IMR-90 (cell line): ENCODE measurements at regions not wholly inside any gene's neighbourhood (a gene's known extent, or its start where the extent isn't known, plus 50 kb on each side); places are given as distances from the start of the nearest gene placed in this dataset.

Source experiments
- ATAC-seq: fragments of 200-7000 bp; cut with Tn5 transposase; 2 replicates; pipeline ENCODE4 v1.9.1; 2020; ENCODE audit warnings: low read depth, mild to moderate bottlenecking, moderate library complexity
- BruUV-seq: library from RNA; stranded (reverse); fragments of 400-500 nt; replicated peaks from 2 replicates; lab custom pipeline; 2021; lab: Mats Ljungman, UMichigan
- CTCF ChIA-PET: fragments of 300-600 bp; formaldehyde crosslinking; extraction: SDS; loops from one replicate; lab custom pipeline; 2021; ENCODE audit warnings: antibody characterized with exemption; lab: Yijun Ruan, JAX
- POLR2A ChIA-PET: fragments of 300-600 bp; sonication (Branson Sonifier 250); formaldehyde crosslinking; loops from one replicate; lab custom pipeline; 2022; ENCODE audit warnings: antibody characterized with exemption; ENCODE audit not compliant: unreplicated experiment; lab: Charles Lee
- DNase-seq: peaks from one replicate; pipeline ENCODE4 v3.0.0; 2013
- H2AFZ ChIP-seq: replicated peaks from 2 replicates; pipeline ENCODE3; 2013; ENCODE audit warnings: low read length, mild to moderate bottlenecking; ENCODE audit not compliant: poor library complexity
- H2AK5ac ChIP-seq: 2 replicates; pipeline ENCODE4 v1.6.1; 2013; ENCODE audit warnings: low read depth, low read length, inconsistent platforms
- H2AK9ac ChIP-seq: replicated peaks from 2 replicates; pipeline ENCODE3; 2013; ENCODE audit warnings: mild to moderate bottlenecking, low read depth, low read length, moderate library complexity; ENCODE audit not compliant: poor library complexity
- H2BK120ac ChIP-seq: 2 replicates; pipeline ENCODE4 v1.6.1; 2013; ENCODE audit warnings: low read depth, low read length, inconsistent platforms
- H2BK15ac ChIP-seq: 3 replicates; pipeline ENCODE4 v1.6.1; 2013; ENCODE audit warnings: low read depth, low read length, inconsistent platforms
- H2BK20ac ChIP-seq: 2 replicates; pipeline ENCODE4 v1.6.1; 2013; ENCODE audit warnings: low read depth, mild to moderate bottlenecking, inconsistent platforms, low read length, moderate library complexity
- H2BK5ac ChIP-seq: 2 replicates; pipeline ENCODE4 v1.6.1; 2013; ENCODE audit warnings: mild to moderate bottlenecking, low read depth, low read length, inconsistent platforms; ENCODE audit not compliant: poor library complexity, severe bottlenecking
- H3K14ac ChIP-seq: replicated peaks from 2 replicates; pipeline ENCODE4 v1.6.1; 2013; ENCODE audit warnings: low read depth, low read length, inconsistent platforms
- H3K18ac ChIP-seq: 2 replicates; pipeline ENCODE4 v1.6.1; 2013; ENCODE audit warnings: low read depth, low read length, control low read depth
- H3K23ac ChIP-seq: 2 replicates; pipeline ENCODE4 v1.6.1; 2013; ENCODE audit warnings: low read depth, low read length, inconsistent platforms
- H3K27ac ChIP-seq: 2 replicates; pipeline ENCODE4 v1.5.1; 2013; ENCODE audit warnings: mild to moderate bottlenecking, control low read depth, low read length; ENCODE audit not compliant: insufficient read depth
- H3K27me3 ChIP-seq: 2 replicates; pipeline ENCODE4 v1.6.1; 2013; ENCODE audit warnings: low read length; ENCODE audit not compliant: control insufficient read depth, insufficient read depth
- H3K36me3 ChIP-seq: 2 replicates; pipeline ENCODE4 v1.6.1; 2013; ENCODE audit warnings: low read length, mixed read lengths; ENCODE audit not compliant: control insufficient read depth, insufficient read depth
- H3K4ac ChIP-seq: 2 replicates; pipeline ENCODE4 v1.6.1; 2013; ENCODE audit warnings: low read depth, low read length, inconsistent platforms
- H3K4me1 ChIP-seq: 2 replicates; pipeline ENCODE4 v1.6.1; 2013; ENCODE audit warnings: low read length, mixed read lengths; ENCODE audit not compliant: control insufficient read depth, insufficient read depth
- H3K4me2 ChIP-seq: 2 replicates; pipeline ENCODE4 v1.6.1; 2013; ENCODE audit warnings: low read depth, mild to moderate bottlenecking, control low read depth, low read length, moderate library complexity
- H3K4me3 ChIP-seq: 2 replicates; pipeline ENCODE4 v1.5.1; 2013; ENCODE audit warnings: low read depth, mild to moderate bottlenecking, control low read depth, low read length, moderate library complexity; ENCODE audit not compliant: insufficient read depth
- H3K56ac ChIP-seq: 2 replicates; pipeline ENCODE4 v1.6.1; 2013; ENCODE audit warnings: low read length, inconsistent platforms; ENCODE audit not compliant: insufficient read depth; ENCODE audit errors: extremely low read depth
- H3K79me1 ChIP-seq, 2 experiments: 2 replicates each; pipeline ENCODE4 v1.6.1; 2013; ENCODE audit warnings: low read length in 2 of 2, inconsistent platforms in 1 of 2, low read depth in 1 of 2
- H3K9ac ChIP-seq: 2 replicates; pipeline ENCODE4 v1.6.1; 2013; ENCODE audit warnings: low read depth, low read length, control low read depth
- H3K9me1 ChIP-seq: 2 replicates; pipeline ENCODE4 v1.6.1; 2013; ENCODE audit warnings: low read length, inconsistent platforms; ENCODE audit not compliant: insufficient read depth
- H3K9me3 ChIP-seq: 2 replicates; pipeline ENCODE4 v1.6.1; 2013; ENCODE audit warnings: low read length; ENCODE audit not compliant: control insufficient read depth, insufficient read depth
- H4K20me1 ChIP-seq: 2 replicates; pipeline ENCODE4 v1.6.1; 2013; ENCODE audit warnings: low read length, inconsistent platforms; ENCODE audit not compliant: insufficient read depth
- H4K5ac ChIP-seq: 2 replicates; pipeline ENCODE4 v1.6.1; 2013; ENCODE audit warnings: mild to moderate bottlenecking, low read depth, low read length, control low read depth
- H4K8ac ChIP-seq, 2 experiments: 2 replicates each; pipeline ENCODE4 v1.6.1; 2013; ENCODE audit warnings: low read depth in 2 of 2, low read length in 2 of 2, control low read depth in 1 of 2, inconsistent platforms in 1 of 2
- H4K91ac ChIP-seq: 2 replicates; pipeline ENCODE4 v1.6.1; 2013; ENCODE audit warnings: low read depth, low read length, inconsistent platforms; ENCODE audit not compliant: insufficient read depth
- BHLHE40 ChIP-seq: fragments of 150-350 bp; IDR thresholded peaks from 2 replicates; pipeline ENCODE4 v1.6.1; 2016; ENCODE audit warnings: mild to moderate bottlenecking, low read depth, low read length
- CEBPB ChIP-seq: IDR thresholded peaks from 2 replicates; pipeline ENCODE4 v1.6.1; 2012; ENCODE audit warnings: low read depth, low read length, improper control_type of control experiment
- CHD1 ChIP-seq: IDR thresholded peaks from 2 replicates; pipeline ENCODE4 v1.6.1; 2012; ENCODE audit warnings: low read depth, low read length, improper control_type of control experiment
- CTCF ChIP-seq: conservative IDR thresholded peaks from 2 replicates; pipeline ENCODE4 v1.5.1; 2012; ENCODE audit warnings: mild to moderate bottlenecking, low read depth, low read length, improper control_type of control experiment
- FOS ChIP-seq: fragments of 150-350 bp; IDR thresholded peaks from 2 replicates; pipeline ENCODE4 v1.6.1; 2016; ENCODE audit warnings: low read depth, low read length
- MAFK ChIP-seq: IDR thresholded peaks from 2 replicates; pipeline ENCODE4 v1.6.1; 2012; ENCODE audit warnings: low read depth, low read length, improper control_type of control experiment
- MAZ ChIP-seq: IDR thresholded peaks from 2 replicates; pipeline ENCODE4 v1.6.1; 2012; ENCODE audit warnings: low read depth, mild to moderate bottlenecking, low read length, improper control_type of control experiment, moderate library complexity, borderline replicate concordance
- MXI1 ChIP-seq: IDR thresholded peaks from 2 replicates; pipeline ENCODE4 v1.6.1; 2012; ENCODE audit warnings: low read depth, mild to moderate bottlenecking, low read length, moderate library complexity, borderline replicate concordance
- NFE2L2 ChIP-seq: fragments of 150-350 bp; IDR thresholded peaks from 2 replicates; pipeline ENCODE4 v1.6.1; 2016; ENCODE audit warnings: low read depth, mild to moderate bottlenecking, low read length
- POLR2A ChIP-seq: IDR thresholded peaks from 2 replicates; pipeline ENCODE4 v1.6.1; 2012; ENCODE audit warnings: mild to moderate bottlenecking, low read depth, low read length
- RAD21 ChIP-seq: IDR thresholded peaks from 2 replicates; pipeline ENCODE4 v1.6.1; 2012; ENCODE audit warnings: low read length, improper control_type of control experiment
- RCOR1 ChIP-seq: IDR thresholded peaks from 2 replicates; pipeline ENCODE4 v1.6.1; 2012; ENCODE audit warnings: mild to moderate bottlenecking, low read length, improper control_type of control experiment; ENCODE audit not compliant: insufficient replicate concordance
- RFX5 ChIP-seq: IDR thresholded peaks from 2 replicates; pipeline ENCODE4 v1.8.0; 2012; ENCODE audit warnings: low read depth, mild to moderate bottlenecking, low read length, moderate library complexity
- SMC3 ChIP-seq: fragments of 150-350 bp; IDR thresholded peaks from 2 replicates; pipeline ENCODE4 v1.6.1; 2016; ENCODE audit warnings: low read depth, mild to moderate bottlenecking, antibody characterized with exemption, low read length, moderate library complexity
- USF2 ChIP-seq: fragments of 150-350 bp; IDR thresholded peaks from 2 replicates; pipeline ENCODE4 v1.6.1; 2017; ENCODE audit warnings: mild to moderate bottlenecking, antibody characterized with exemption, low read length, low read depth
- dilution Hi-C: fragments of 300-500 bp; cut with HindIII; formaldehyde crosslinking; loops from one replicate; pipeline ENCODE4 v1.14.3; 2018; ENCODE audit warnings: low sequenced_read_pairs; ENCODE audit not compliant: unreplicated experiment
- in situ Hi-C: fragments of 300-500 bp; cut with MboI; formaldehyde crosslinking; loops from 3 replicates; pipeline ENCODE4 v1.14.3; 2019; ENCODE audit warnings: low sequenced_read_pairs, inconsistent platforms, mixed read lengths
- intact Hi-C: fragments of 100-400 bp; cut with micrococcal nuclease; formaldehyde crosslinking; loops from 2 replicates; pipeline ENCODE4 v1.10.0; 2022
- TF ChIP-seq, protein P1 (sequence below): fragments of 150-350 bp; IDR thresholded peaks from 2 replicates; pipeline ENCODE4 v1.6.1; 2016; ENCODE audit warnings: low read depth, mild to moderate bottlenecking, low read length, moderate library complexity, borderline replicate concordance

DNA sequence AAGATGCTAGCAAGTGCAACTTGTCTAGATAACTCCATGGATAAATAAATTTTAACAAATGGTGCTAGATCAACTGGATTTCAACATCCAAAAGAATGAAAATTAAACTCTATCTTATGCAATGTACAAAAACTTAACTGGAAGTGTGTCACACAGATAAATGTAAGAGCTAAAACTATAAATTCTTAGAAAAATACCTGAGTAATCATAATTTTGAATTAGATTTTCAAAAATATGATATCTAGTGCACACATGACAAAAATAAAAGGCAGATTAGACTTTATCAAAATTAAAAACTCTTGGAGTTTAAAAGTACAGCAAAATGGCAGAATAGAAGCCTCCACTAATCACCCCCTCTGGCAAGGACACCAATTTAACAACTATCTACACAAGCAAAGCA, 1791.2 kb upstream of the CDH6 start:
- Histone ChIP-seq H3K27ac (no peak overlapping the region), H4K20me1 (no peaks in the 10 kb centered on the region), H4K8ac (no peak overlapping the region), H2AFZ (no peak overlapping the region), H3K23ac (no peak overlapping the region), H3K4me3 (no peak overlapping the region), H2BK15ac (no peak overlapping the region), H3K4me2 (no peak overlapping the region), H3K56ac (no peak overlapping the region), H3K14ac (no peak overlapping the region), H2BK120ac (no peak overlapping the region), H3K9ac (no peak overlapping the region), H3K9me3 (peaks cover 10% of the 10 kb centered on the region), H3K18ac (no peak overlapping the region), H2BK5ac (no peak overlapping the region), H2BK20ac (no peak overlapping the region), H3K4ac (no peak overlapping the region), H4K91ac (no peak overlapping the region), H3K79me1 (no peaks in the 10 kb centered on the region), H3K9me1 (no peaks in the 10 kb centered on the region), H3K4me1 (no peaks in the 10 kb centered on the region), H3K36me3 (no peaks in the 10 kb centered on the region), H4K5ac (no peak overlapping the region), H2AK5ac (no peak overlapping the region), H3K27me3 (no peaks in the 10 kb centered on the region), H2AK9ac (no peak overlapping the region)
- CTCF ChIA-PET, result no interaction called here
- POLR2A ChIA-PET, result no interaction called here
- BruUV-seq, result no TSS peak
- dilution Hi-C loops (no loop called here), intact Hi-C loops (no loop called here), in situ Hi-C loops (no loop called here)
- ATAC-seq, result no peak
- no peak for DNase-seq
- no peak for TF ChIP-seq BHLHE40
- no peak for TF ChIP-seq CEBPB
- TF ChIP-seq SMC3, result no peak
- no peak for TF ChIP-seq MXI1
- no peak for TF ChIP-seq CHD1
- no peak for TF ChIP-seq FOS
- no peak for TF ChIP-seq RFX5
- TF ChIP-seq CTCF, result no peak
- TF ChIP-seq, protein P1, sequence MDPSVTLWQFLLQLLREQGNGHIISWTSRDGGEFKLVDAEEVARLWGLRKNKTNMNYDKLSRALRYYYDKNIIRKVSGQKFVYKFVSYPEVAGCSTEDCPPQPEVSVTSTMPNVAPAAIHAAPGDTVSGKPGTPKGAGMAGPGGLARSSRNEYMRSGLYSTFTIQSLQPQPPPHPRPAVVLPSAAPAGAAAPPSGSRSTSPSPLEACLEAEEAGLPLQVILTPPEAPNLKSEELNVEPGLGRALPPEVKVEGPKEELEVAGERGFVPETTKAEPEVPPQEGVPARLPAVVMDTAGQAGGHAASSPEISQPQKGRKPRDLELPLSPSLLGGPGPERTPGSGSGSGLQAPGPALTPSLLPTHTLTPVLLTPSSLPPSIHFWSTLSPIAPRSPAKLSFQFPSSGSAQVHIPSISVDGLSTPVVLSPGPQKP, result no peak
- no peak for TF ChIP-seq RCOR1
- no peak for TF ChIP-seq USF2
- TF ChIP-seq MAFK, result no peak
- TF ChIP-seq NFE2L2, result no peak
- no peak for TF ChIP-seq MAZ
- TF ChIP-seq RAD21, result no peak
- no peak for TF ChIP-seq POLR2A
